OCI-LY1 (cell line): ENCODE measurements at regions not wholly inside any gene's neighbourhood (a gene's known extent, or its start where the extent isn't known, plus 50 kb on each side); places are given as distances from the start of the nearest gene placed in this dataset.

Experiments used
- EZH2 ChIP-seq: fragments of 200-600 bp; sonication (generic), shearing (Covaris generic); IDR thresholded peaks from 2 replicates; pipeline ENCODE4 v1.8.0; 2017; ENCODE audit warnings: borderline replicate concordance, mixed run types, mild to moderate bottlenecking, antibody characterized with exemption, low read length, moderate library complexity, mixed read lengths
- TF ChIP-seq, protein P1 (sequence below): fragments of 200-600 bp; sonication (generic), shearing (Covaris generic); IDR thresholded peaks from 2 replicates; pipeline ENCODE4 v1.5.1; 2017; ENCODE audit warnings: mild to moderate bottlenecking, antibody characterized with exemption, low read length, moderate library complexity, mixed read lengths

DNA sequence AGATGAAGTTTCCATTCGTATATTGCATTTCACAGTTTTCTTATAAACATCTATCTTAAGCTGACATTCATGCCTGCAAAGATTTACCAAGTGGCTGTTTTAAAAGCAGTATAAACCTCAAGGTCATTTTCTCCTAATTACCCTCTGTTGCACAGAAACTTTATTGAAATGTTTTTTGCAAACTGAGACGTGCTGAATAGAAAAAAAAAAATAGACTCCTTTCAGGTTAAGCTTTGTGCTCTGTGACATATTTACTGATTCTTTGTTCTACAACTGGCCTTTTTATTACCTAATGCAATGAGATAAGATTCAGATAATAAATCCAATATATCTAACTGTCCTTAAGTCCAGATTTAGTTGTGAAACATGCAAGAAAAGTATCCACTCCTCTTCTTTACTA lies 938.7 kb downstream of the DSC3 start:
- TF ChIP-seq, protein P1, sequence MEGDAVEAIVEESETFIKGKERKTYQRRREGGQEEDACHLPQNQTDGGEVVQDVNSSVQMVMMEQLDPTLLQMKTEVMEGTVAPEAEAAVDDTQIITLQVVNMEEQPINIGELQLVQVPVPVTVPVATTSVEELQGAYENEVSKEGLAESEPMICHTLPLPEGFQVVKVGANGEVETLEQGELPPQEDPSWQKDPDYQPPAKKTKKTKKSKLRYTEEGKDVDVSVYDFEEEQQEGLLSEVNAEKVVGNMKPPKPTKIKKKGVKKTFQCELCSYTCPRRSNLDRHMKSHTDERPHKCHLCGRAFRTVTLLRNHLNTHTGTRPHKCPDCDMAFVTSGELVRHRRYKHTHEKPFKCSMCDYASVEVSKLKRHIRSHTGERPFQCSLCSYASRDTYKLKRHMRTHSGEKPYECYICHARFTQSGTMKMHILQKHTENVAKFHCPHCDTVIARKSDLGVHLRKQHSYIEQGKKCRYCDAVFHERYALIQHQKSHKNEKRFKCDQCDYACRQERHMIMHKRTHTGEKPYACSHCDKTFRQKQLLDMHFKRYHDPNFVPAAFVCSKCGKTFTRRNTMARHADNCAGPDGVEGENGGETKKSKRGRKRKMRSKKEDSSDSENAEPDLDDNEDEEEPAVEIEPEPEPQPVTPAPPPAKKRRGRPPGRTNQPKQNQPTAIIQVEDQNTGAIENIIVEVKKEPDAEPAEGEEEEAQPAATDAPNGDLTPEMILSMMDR = no peak
- TF ChIP-seq EZH2 = no peak
